ENCODE measurements at regions not wholly inside any gene's neighbourhood (a gene's known extent, or its start where the extent isn't known, plus 50 kb on each side); places are given as distances from the start of the nearest gene placed in this dataset.

DNA sequence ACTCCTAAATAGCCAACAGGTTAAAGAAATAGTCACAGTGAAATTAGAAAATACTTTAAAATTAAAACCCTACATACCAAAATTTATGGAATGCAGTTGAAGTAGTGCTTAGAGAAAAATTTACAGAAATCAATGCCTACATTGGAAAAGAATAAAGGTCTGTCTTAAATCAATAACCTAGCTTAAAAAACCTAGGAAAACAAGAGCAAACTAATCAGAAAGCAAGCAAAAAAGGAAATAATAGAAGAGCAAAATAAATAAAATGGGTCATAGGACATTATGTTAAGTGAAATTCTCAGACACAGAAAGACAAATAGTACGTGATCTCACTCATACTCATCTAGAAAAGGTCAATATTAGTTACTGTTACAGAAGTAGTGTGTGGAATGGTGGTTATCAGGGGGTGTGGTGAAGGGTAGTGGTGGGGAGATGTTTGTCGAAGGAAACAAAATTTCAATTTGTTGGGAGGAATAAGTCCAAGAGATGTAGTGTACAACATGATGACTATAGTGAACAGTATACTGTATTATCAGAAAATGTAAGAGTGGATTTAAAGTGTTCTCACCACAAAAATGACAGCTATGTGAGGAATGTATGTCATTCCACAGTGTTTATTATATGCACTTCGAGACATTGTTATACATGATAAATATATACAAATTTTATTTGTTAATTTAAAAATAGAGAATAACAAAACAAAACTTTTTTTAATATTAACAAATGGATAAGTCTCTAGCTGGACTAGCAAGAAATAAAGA, 423.6 kb downstream of the CDH26 start:
- no peaks in the 10 kb centered on the region for H3K27me3 ChIP-seq
- no peaks in the 10 kb centered on the region for H3K9me3 ChIP-seq
- no peak for DNase-seq
- no peaks in the 10 kb centered on the region for H3K36me3 ChIP-seq
- no peak overlapping the region for H3K4me3 ChIP-seq
- H3K27ac ChIP-seq = no peak overlapping the region
- TF ChIP-seq, protein P1, sequence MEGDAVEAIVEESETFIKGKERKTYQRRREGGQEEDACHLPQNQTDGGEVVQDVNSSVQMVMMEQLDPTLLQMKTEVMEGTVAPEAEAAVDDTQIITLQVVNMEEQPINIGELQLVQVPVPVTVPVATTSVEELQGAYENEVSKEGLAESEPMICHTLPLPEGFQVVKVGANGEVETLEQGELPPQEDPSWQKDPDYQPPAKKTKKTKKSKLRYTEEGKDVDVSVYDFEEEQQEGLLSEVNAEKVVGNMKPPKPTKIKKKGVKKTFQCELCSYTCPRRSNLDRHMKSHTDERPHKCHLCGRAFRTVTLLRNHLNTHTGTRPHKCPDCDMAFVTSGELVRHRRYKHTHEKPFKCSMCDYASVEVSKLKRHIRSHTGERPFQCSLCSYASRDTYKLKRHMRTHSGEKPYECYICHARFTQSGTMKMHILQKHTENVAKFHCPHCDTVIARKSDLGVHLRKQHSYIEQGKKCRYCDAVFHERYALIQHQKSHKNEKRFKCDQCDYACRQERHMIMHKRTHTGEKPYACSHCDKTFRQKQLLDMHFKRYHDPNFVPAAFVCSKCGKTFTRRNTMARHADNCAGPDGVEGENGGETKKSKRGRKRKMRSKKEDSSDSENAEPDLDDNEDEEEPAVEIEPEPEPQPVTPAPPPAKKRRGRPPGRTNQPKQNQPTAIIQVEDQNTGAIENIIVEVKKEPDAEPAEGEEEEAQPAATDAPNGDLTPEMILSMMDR (IDR thresholded peaks at IDR 0.05) = no peak
- TF ChIP-seq POLR2A (IDR thresholded peaks at IDR 0.05) = no peak
- H3K4me1 ChIP-seq = no peaks in the 10 kb centered on the region
- intact Hi-C loops (cut with DNase I; ENCODE audit: low total_unique reads) = no loop called here

DNA sequence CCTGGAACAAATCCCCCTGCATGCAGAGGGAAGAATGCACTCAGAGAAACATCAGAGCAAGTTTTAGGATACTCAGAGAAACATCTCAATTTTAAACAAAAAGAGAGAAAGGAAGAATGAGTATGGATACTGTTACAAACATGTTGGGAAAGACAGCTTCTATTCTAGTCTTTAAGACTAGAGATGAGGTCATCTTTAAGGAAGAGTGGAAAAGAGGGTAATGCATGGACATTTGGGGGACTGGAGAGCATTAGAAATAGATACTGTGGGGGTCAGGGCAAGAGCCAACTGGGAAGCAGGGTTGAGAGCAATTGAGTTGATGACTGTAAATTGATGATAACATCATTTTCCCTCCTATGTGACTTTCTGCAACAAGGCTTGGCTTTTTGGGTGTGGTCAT, 431.2 kb downstream of the CDH26 start:
- no peaks in the 10 kb centered on the region for H3K9me3 ChIP-seq
- no peak for TF ChIP-seq POLR2A (IDR thresholded peaks at IDR 0.05)
- TF ChIP-seq, protein P1 (IDR thresholded peaks at IDR 0.05) = no peak
- H3K27ac ChIP-seq = no peak overlapping the region
- intact Hi-C loops (cut with DNase I; ENCODE audit: low total_unique reads) = no loop called here
- H3K4me1 ChIP-seq = no peaks in the 10 kb centered on the region
- H3K36me3 ChIP-seq = no peaks in the 10 kb centered on the region
- H3K27me3 ChIP-seq = no peaks in the 10 kb centered on the region
- DNase-seq = no peak
- no peak overlapping the region for H3K4me3 ChIP-seq

DNA sequence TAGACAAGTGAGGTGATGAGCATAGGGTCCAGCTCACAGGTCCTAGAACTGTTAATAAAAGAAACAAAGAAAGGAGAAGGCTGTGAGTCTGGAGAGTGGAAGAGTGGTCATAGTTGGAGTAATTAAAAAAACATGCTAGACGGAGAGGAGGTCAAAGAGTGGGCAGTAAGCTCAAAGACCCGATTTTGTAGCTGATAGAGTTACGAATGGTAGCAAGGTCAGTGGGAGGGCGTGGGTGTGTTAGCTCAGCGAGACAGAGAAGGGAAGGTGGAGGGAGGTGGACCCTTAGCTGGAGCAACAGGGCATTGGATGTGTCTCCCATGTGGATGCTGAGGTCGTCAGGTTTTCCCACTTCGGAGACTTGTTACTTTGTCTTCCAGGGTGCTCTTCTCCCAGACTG, 431.7 kb downstream of the CDH26 start:
- Histone ChIP-seq H3K36me3 (no peaks in the 10 kb centered on the region), H3K9me3 (no peaks in the 10 kb centered on the region), H3K4me1 (no peaks in the 10 kb centered on the region), H3K4me3 (no peak overlapping the region), H3K27ac (no peak overlapping the region), H3K27me3 (no peaks in the 10 kb centered on the region)
- no peak for DNase-seq
- intact Hi-C loops (cut with DNase I; ENCODE audit: low total_unique reads) = no loop called here
- TF ChIP-seq, protein P1 (IDR thresholded peaks at IDR 0.05) = no peak
- no peak for TF ChIP-seq POLR2A (IDR thresholded peaks at IDR 0.05)

DNA sequence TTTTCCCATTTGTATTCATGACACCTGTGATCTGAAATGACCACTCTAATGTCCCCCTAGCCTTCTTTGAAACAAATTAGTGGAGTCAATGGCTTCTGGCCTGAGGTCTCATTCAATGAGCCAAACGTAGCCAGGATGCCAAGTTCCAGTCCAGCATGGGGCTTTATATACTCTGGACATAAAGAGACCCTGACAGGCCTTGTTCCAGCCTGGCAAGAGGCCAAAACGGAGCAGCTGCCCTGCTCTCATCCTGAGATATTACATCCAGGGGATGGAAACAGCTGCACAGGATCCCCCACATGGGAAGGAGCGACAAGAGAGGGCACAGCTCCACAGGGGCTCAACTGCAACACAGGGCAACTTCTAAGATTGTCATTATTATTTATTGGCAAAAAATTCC, 437.8 kb downstream of the CDH26 start:
- TF ChIP-seq, protein P1 (IDR thresholded peaks at IDR 0.05) = no peak
- no peak for TF ChIP-seq POLR2A (IDR thresholded peaks at IDR 0.05)
- Histone ChIP-seq H3K9me3 (no peaks in the 10 kb centered on the region), H3K27ac (no peak overlapping the region), H3K4me1 (no peaks in the 10 kb centered on the region), H3K36me3 (no peaks in the 10 kb centered on the region), H3K4me3 (no peak overlapping the region), H3K27me3 (no peaks in the 10 kb centered on the region)
- no peak for DNase-seq
- intact Hi-C loops (cut with DNase I; ENCODE audit: low total_unique reads) = no loop called here

DNA sequence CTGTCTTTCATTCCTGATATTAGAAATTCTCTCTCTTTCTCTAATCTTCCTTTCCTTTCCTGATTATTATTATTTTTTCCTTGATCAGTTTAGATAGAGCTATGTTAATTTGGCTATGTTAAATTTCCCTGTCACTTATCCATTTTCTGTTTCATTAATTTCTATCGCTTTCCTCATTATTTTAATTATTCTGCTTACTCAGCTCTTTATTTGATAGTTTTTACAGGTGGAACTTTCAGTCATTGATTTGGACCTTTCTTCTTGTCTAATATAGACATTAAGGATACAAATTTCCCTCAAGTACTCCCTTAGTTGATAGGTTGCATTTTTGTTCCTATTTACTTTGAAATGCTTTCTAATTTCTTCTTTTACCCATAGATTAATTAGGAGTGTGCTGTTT, 442.3 kb downstream of the CDH26 start:
- Histone ChIP-seq H3K4me1 (no peaks in the 10 kb centered on the region), H3K9me3 (no peaks in the 10 kb centered on the region), H3K36me3 (no peaks in the 10 kb centered on the region), H3K27me3 (no peaks in the 10 kb centered on the region), H3K27ac (no peak overlapping the region), H3K4me3 (no peak overlapping the region)
- no peak for DNase-seq
- intact Hi-C loops (cut with DNase I; ENCODE audit: low total_unique reads) = no loop called here
- TF ChIP-seq, protein P1 (IDR thresholded peaks at IDR 0.05) = no peak
- TF ChIP-seq POLR2A (IDR thresholded peaks at IDR 0.05) = no peak

All from uterus (tissue), 3 donors.